Ishikawa (cell line): ENCODE measurements at regions not wholly inside any gene's neighbourhood (a gene's known extent, or its start where the extent isn't known, plus 50 kb on each side); places are given as distances from the start of the nearest gene placed in this dataset.

Experiments used
- CEBPB ChIP-seq: IDR thresholded peaks from 2 replicates; pipeline ENCODE4 v1.6.1; 2012
- CREB1 ChIP-seq: IDR thresholded peaks from 2 replicates; pipeline ENCODE4 v1.6.1; 2012; ENCODE audit warnings: low read depth
- EGR1 ChIP-seq: IDR thresholded peaks from 2 replicates; pipeline ENCODE4 v1.6.1; 2012
- EP300 ChIP-seq: IDR thresholded peaks from 2 replicates; pipeline ENCODE4 v1.6.1; 2012; ENCODE audit warnings: borderline replicate concordance
- FOXM1 ChIP-seq: IDR thresholded peaks from 2 replicates; pipeline ENCODE4 v1.6.1; 2012; ENCODE audit warnings: low read depth, borderline replicate concordance
- NFIC ChIP-seq: IDR thresholded peaks from 2 replicates; pipeline ENCODE4 v1.6.1; 2012
- RAD21 ChIP-seq: IDR thresholded peaks from 2 replicates; pipeline ENCODE4 v1.6.1; 2012; ENCODE audit warnings: low read depth
- REST ChIP-seq: IDR thresholded peaks from 2 replicates; pipeline ENCODE4 v1.6.1; 2012; ENCODE audit warnings: low read depth, mild to moderate bottlenecking
- TAF1 ChIP-seq: IDR thresholded peaks from 2 replicates; pipeline ENCODE4 v1.6.1; 2012; ENCODE audit warnings: low read depth, mild to moderate bottlenecking
- TCF12 ChIP-seq: IDR thresholded peaks from 2 replicates; pipeline ENCODE4 v1.6.1; 2012; ENCODE audit warnings: low read depth
- TEAD4 ChIP-seq: IDR thresholded peaks from 2 replicates; pipeline ENCODE4 v1.6.1; 2012
- USF1 ChIP-seq: IDR thresholded peaks from 2 replicates; pipeline ENCODE4 v1.6.1; 2012
- YY1 ChIP-seq: IDR thresholded peaks from 2 replicates; pipeline ENCODE4 v1.6.1; 2012; ENCODE audit warnings: low read depth
- ZBTB7A ChIP-seq: IDR thresholded peaks from 2 replicates; pipeline ENCODE4 v1.6.1; 2012; ENCODE audit warnings: low read depth
- TF ChIP-seq, protein P1 (sequence below): IDR thresholded peaks from 2 replicates; pipeline ENCODE4 v1.6.1; 2012

DNA sequence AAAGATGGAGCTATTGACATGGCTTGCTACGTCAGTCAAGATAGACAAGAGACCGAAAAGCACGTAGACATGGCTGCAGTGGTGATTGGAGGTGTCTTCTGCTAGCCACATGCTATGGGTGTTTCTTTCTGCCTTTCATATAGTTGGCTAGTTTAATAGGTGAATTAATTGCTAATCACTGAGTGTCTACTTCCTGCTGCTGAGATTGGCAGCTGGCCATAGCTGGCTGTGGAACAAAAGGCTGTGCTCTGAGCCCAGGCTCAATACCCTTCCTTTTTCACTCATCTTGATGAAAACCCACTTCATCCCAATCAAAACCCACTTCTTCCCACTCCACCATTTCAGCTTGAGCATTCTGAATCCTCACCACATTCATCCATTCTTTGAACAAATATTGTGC is 221.4 kb upstream of the MAF start:
- TF ChIP-seq TEAD4 (no peak), TCF12 (no peak), FOXM1 (no peak), YY1 (no peak), EP300 (no peak), ZBTB7A (no peak), CEBPB (no peak), NFIC (no peak), USF1 (no peak), REST (no peak), CREB1 (no peak), TAF1 (no peak), EGR1 (no peak), RAD21 (no peak)
- TF ChIP-seq, protein P1, sequence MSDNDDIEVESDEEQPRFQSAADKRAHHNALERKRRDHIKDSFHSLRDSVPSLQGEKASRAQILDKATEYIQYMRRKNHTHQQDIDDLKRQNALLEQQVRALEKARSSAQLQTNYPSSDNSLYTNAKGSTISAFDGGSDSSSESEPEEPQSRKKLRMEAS = no peak

DNA sequence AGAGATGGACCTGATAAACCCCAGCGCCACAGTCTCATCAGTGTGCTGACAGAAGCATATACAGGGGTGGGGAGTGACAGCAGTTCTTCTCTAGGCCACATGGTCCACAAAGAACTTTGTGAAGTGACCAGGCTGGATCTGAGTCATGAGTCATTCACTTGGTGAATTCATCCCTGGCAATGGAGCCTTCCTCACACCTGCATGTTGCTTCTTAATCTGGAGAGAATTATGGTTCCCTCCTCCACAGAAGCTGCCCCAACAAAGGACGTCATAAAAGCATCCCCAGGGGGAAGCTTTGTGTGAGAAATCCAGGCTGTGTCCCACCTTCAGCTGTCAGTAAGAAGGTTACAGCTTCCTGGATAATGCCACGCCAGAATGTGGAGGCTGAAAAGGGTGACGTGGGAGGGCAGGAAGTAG is 215.6 kb upstream of the MAF start:
- no peak for TF ChIP-seq TCF12
- TF ChIP-seq, protein P1 = no peak
- TF ChIP-seq REST = no peak
- TF ChIP-seq ZBTB7A = no peak
- TF ChIP-seq TEAD4 = no peak
- no peak for TF ChIP-seq YY1
- TF ChIP-seq RAD21 = no peak
- no peak for TF ChIP-seq EP300
- TF ChIP-seq CREB1 = no peak
- no peak for TF ChIP-seq CEBPB
- TF ChIP-seq FOXM1 = no peak

GRCh38 chr16:79815049-79815448 is 214.5 kb upstream of the MAF start:
- TF ChIP-seq YY1 (no peak), FOXM1 (no peak), EGR1 (no peak)

- TF ChIP-seq REST = no peak
- no peak for TF ChIP-seq EGR1
- no peak for TF ChIP-seq ZBTB7A
- TF ChIP-seq CEBPB = no peak
- no peak for TF ChIP-seq RAD21
- no peak for TF ChIP-seq TCF12
- no peak for TF ChIP-seq EP300
- no peak for TF ChIP-seq YY1
- TF ChIP-seq NFIC = no peak
- no peak for TF ChIP-seq CREB1
- TF ChIP-seq TEAD4 = no peak
- TF ChIP-seq USF1 = no peak
- no peak for TF ChIP-seq FOXM1
- no peak for TF ChIP-seq TAF1
Observed at GRCh38 chr16:79814124-79814523, 213.6 kb upstream of the MAF start.

DNA sequence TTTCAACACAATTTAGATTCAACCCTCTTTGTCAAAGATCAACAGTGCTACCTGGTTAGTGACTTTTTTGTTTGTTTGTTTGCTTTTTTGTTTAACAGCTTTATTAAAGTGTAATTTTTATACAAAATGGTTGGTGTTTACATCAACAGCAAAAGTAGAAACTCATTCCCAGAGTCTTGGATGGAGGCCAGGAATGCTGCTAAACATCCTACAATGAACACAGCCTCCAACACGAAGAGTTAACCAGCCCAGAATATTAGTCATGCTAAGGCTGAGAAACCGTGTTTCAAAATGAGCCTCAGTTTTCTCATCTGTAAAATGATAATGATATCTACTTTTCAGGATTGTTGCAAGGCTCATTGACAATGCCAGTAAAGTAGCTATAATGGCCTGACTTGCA is 211.0 kb upstream of the MAF start:
- TF ChIP-seq USF1 (no peak), TEAD4 (no peak), YY1 (no peak), REST (no peak), CREB1 (no peak), ZBTB7A (no peak), FOXM1 (no peak), RAD21 (no peak), TAF1 (no peak), NFIC (no peak)
